Karpas-422 (cell line): ENCODE measurements at regions not wholly inside any gene's neighbourhood (a gene's known extent, or its start where the extent isn't known, plus 50 kb on each side); places are given as distances from the start of the nearest gene placed in this dataset.
"Not testable (repeated sequence)": the region's sequence is repeated elsewhere in the genome, so short reads cannot be mapped to it uniquely, and the experiment has no call there.

Experiments used
- DNase-seq: peaks from one replicate; pipeline ENCODE4 v3.0.0-alpha.2; 2015
- H2AFZ ChIP-seq: fragments of 200-600 bp; sonication (generic); 2 replicates; pipeline ENCODE4 v1.6.1; 2014; ENCODE audit warnings: antibody characterized with exemption, low read length, mixed read lengths
- H3K27ac ChIP-seq: fragments of 200-600 bp; sonication (generic); 2 replicates; pipeline ENCODE4 v1.5.1; 2014; ENCODE audit warnings: mild to moderate bottlenecking, low read length, moderate library complexity
- H3K27me3 ChIP-seq: fragments of 200-600 bp; sonication (generic); 2 replicates; pipeline ENCODE4 v1.6.1; 2014; ENCODE audit warnings: low read length, mixed read lengths
- H3K36me3 ChIP-seq: fragments of 200-600 bp; sonication (generic); 2 replicates; pipeline ENCODE4 v1.6.1; 2014; ENCODE audit warnings: low read length, mixed read lengths; ENCODE audit not compliant: insufficient read depth
- H3K4me1 ChIP-seq: fragments of 200-600 bp; sonication (generic); 2 replicates; pipeline ENCODE4 v1.6.1; 2014; ENCODE audit warnings: mild to moderate bottlenecking, low read length, mixed read lengths
- H3K4me2 ChIP-seq: fragments of 200-600 bp; sonication (generic); 2 replicates; pipeline ENCODE4 v1.6.1; 2014; ENCODE audit warnings: low read length, low read depth, mild to moderate bottlenecking; ENCODE audit not compliant: poor library complexity, severe bottlenecking
- H3K4me3 ChIP-seq: fragments of 200-600 bp; sonication (generic); 2 replicates; pipeline ENCODE4 v1.5.1; 2014; ENCODE audit warnings: mild to moderate bottlenecking, antibody characterized with exemption, low read length, mixed read lengths
- H3K79me2 ChIP-seq: fragments of 200-600 bp; sonication (generic); 2 replicates; pipeline ENCODE4 v1.6.1; 2014; ENCODE audit warnings: mild to moderate bottlenecking, low read length, mixed read lengths
- H3K9ac ChIP-seq: fragments of 200-600 bp; sonication (generic); 2 replicates; pipeline ENCODE4 v1.6.0; 2014; ENCODE audit warnings: low read length
- H3K9me2 ChIP-seq: fragments of 200-600 bp; sonication (generic), shearing (Covaris generic); replicated peaks from 2 replicates; pipeline ENCODE4 v1.6.0; 2014; ENCODE audit warnings: mild to moderate bottlenecking, low read length, moderate library complexity; ENCODE audit not compliant: insufficient read depth
- H3K9me3 ChIP-seq: fragments of 300-700, 200-600 bp; sonication (generic); 2 replicates; pipeline ENCODE4 v1.6.1; 2014; ENCODE audit warnings: low read length, mixed read lengths
- H4K20me1 ChIP-seq: fragments of 200-600 bp; sonication (generic); 2 replicates; pipeline ENCODE4 v1.6.1; 2014; ENCODE audit warnings: mild to moderate bottlenecking, antibody characterized with exemption, low read length, low read depth; ENCODE audit not compliant: insufficient read depth

GRCh38 chr2:235439959-235440662, 53.7 kb upstream of the AGAP1 start:
- Histone ChIP-seq H4K20me1 (no peaks in the 10 kb centered on the region), H2AFZ (no peak overlapping the region), H3K4me1 (no peaks in the 10 kb centered on the region), H3K27me3 (no peaks in the 10 kb centered on the region), H3K36me3 (no peaks in the 10 kb centered on the region), H3K9me3 (no peaks in the 10 kb centered on the region), H3K4me2 (no peak overlapping the region), H3K27ac (no peak overlapping the region), H3K9ac (no peak overlapping the region), H3K9me2 (no peaks in the 10 kb centered on the region), H3K4me3 (no peak overlapping the region), H3K79me2 (no peaks in the 10 kb centered on the region)
- no peak for DNase-seq

GRCh38 chr2:235443580-235443979, 50.3 kb upstream of the AGAP1 start:
- H3K79me2 ChIP-seq, H3K9ac ChIP-seq, H3K4me2 ChIP-seq, H3K4me1 ChIP-seq, DNase-seq, H3K9me3 ChIP-seq, H2AFZ ChIP-seq, H3K4me3 ChIP-seq, H3K9me2 ChIP-seq, H3K27me3 ChIP-seq, H3K27ac ChIP-seq, H4K20me1 ChIP-seq, H3K36me3 ChIP-seq: not testable (repeated sequence)
